B cell (primary cell): ENCODE measurements at regions not wholly inside any gene's neighbourhood (a gene's known extent, or its start where the extent isn't known, plus 50 kb on each side); places are given as distances from the start of the nearest gene placed in this dataset.

Experiments used
- ATAC-seq: fragments of 200-7000 bp; cut with Tn5 transposase; one replicate; pipeline ENCODE4 v1.10.0; 2021; ENCODE audit warnings: low read depth, mild to moderate bottlenecking, moderate number of reproducible peaks, moderate library complexity
- CTCF ChIA-PET: fragments of 350-600 bp; sonication (Branson Sonifier 250); formaldehyde crosslinking; loops from one replicate; lab custom pipeline; 2021; ENCODE audit warnings: antibody characterized with exemption, inconsistent platforms; lab: Charles Lee
- POLR2A ChIA-PET: fragments of 350-600 bp; sonication (Branson Sonifier 250); formaldehyde crosslinking; loops from one replicate; lab custom pipeline; 2021; ENCODE audit warnings: antibody characterized with exemption; lab: Charles Lee
- DNase-seq: peaks from one replicate; pipeline ENCODE4 v3.0.0; 2013
- H2AFZ ChIP-seq: 2 replicates; pipeline ENCODE4 v1.6.1; 2012; ENCODE audit warnings: mild to moderate bottlenecking, low read depth, low read length; ENCODE audit not compliant: insufficient read depth, poor library complexity, severe bottlenecking
- H3K27ac ChIP-seq, 2 donors: 1 replicate in 1 of 2; 2 replicates in 1 of 2; pipeline ENCODE4 v1.5.1; 2012 to 2013; ENCODE audit warnings: low read length in 2 of 2, mild to moderate bottlenecking in 2 of 2, moderate library complexity in 1 of 2
- H3K27me3 ChIP-seq, 4 experiments: fragments of 200-600 bp in 1 of 4; sonication (generic) in 1 of 4; replicated peaks in 1 of 4; 1 replicate in 2 of 4; 2 replicates in 2 of 4; pipeline versions ENCODE4 v1.6.1 to v1.7.0; 2013 to 2016; ENCODE audit warnings: low read length in 3 of 4, mild to moderate bottlenecking in 2 of 4, mixed read lengths in 1 of 4, moderate library complexity in 1 of 4; ENCODE audit not compliant: insufficient read depth in 4 of 4, control insufficient read depth in 3 of 4; ENCODE audit errors: control extremely low read depth in 1 of 4
- H3K36me3 ChIP-seq, 2 experiments: replicated peaks in 1 of 2; 1 replicate in 1 of 2; 2 replicates in 1 of 2; pipeline versions ENCODE4 v1.6.1 to v1.7.1; 2013; ENCODE audit warnings: low read length in 1 of 2; ENCODE audit not compliant: insufficient read depth in 2 of 2, control insufficient read depth in 1 of 2; ENCODE audit errors: control extremely low read depth in 1 of 2, extremely low read depth in 1 of 2
- H3K4me1 ChIP-seq, 2 donors: fragments of 200-600 bp in 1 of 2; sonication (generic) in 1 of 2; 1 replicate in 1 of 2; 2 replicates in 1 of 2; pipeline versions ENCODE4 v1.5.1 to v1.6.1; 2013 to 2017; ENCODE audit warnings: low read length in 2 of 2; ENCODE audit not compliant: control insufficient read depth in 2 of 2, insufficient read depth in 2 of 2
- H3K4me2 ChIP-seq: replicated peaks from 2 replicates; pipeline ENCODE3; 2012; ENCODE audit warnings: mild to moderate bottlenecking, low read depth, low read length; ENCODE audit not compliant: poor library complexity, severe bottlenecking
- H3K4me3 ChIP-seq, 5 experiments: fragments of 200-600 bp in 1 of 5; sonication (generic) in 1 of 5; 1 replicate in 3 of 5; 2 replicates in 2 of 5; pipeline versions ENCODE4 v1.5.1 to v1.7.0; 2011 to 2016; ENCODE audit warnings: low read length in 4 of 5, mild to moderate bottlenecking in 4 of 5, low read depth in 2 of 5, control low read depth in 1 of 5, moderate library complexity in 1 of 5; ENCODE audit not compliant: insufficient read depth in 1 of 5; ENCODE audit errors: control extremely low read depth in 1 of 5, extremely low read depth in 1 of 5
- H3K79me2 ChIP-seq: fragments of 200-600 bp; sonication (generic); one replicate; pipeline ENCODE4 v1.6.0; 2016; ENCODE audit warnings: low read length; ENCODE audit not compliant: control insufficient read depth, insufficient read depth
- H3K9ac ChIP-seq: fragments of 200-600 bp; sonication (generic); 2 replicates; pipeline ENCODE4 v1.6.1; 2017; ENCODE audit warnings: mild to moderate bottlenecking, low read length, moderate library complexity
- H3K9me3 ChIP-seq, 3 donors: one replicate each; pipeline versions ENCODE4 v1.6.1 to v1.7.1; 2013; ENCODE audit warnings: low read length in 2 of 3; ENCODE audit not compliant: control insufficient read depth in 2 of 3, insufficient read depth in 1 of 3; ENCODE audit errors: control extremely low read depth in 1 of 3
- H4K20me1 ChIP-seq: 2 replicates; pipeline ENCODE4 v1.6.0; 2012; ENCODE audit warnings: mild to moderate bottlenecking, low read length; ENCODE audit not compliant: insufficient read depth, control insufficient read depth, poor library complexity, severe bottlenecking
- H3K27ac Mint-ChIP-seq: one replicate; pipeline ENCODE4 v1.8.0; 2021; ENCODE audit warnings: mixed read lengths
- H3K27me3 Mint-ChIP-seq: one replicate; pipeline ENCODE4 v1.8.0; 2021; ENCODE audit warnings: mixed read lengths
- H3K4me1 Mint-ChIP-seq: one replicate; pipeline ENCODE4 v1.8.0; 2021; ENCODE audit warnings: mixed read lengths
- H3K4me3 Mint-ChIP-seq: one replicate; pipeline ENCODE4 v1.8.0; 2021; ENCODE audit warnings: mixed read lengths
- H3K9me3 Mint-ChIP-seq: one replicate; pipeline ENCODE4 v1.8.0; 2022; ENCODE audit warnings: mixed read lengths; ENCODE audit not compliant: insufficient read depth
- EZH2 ChIP-seq: IDR thresholded peaks from 2 replicates; pipeline ENCODE4 v1.6.1; 2012; ENCODE audit warnings: borderline replicate concordance, low read depth, mild to moderate bottlenecking, moderate library complexity, low read length; ENCODE audit not compliant: insufficient read depth, poor library complexity, severe bottlenecking
- WGBS: methylation state at CpG from one replicate; pipeline ENCODE4 v1.1.5; 2013; ENCODE audit warnings: missing lambda C conversion rate; ENCODE audit not compliant: insufficient coverage; 5-methylcytosine and 5-hydroxymethylcytosine counted together
- intact Hi-C: fragments of 100-400 bp; cut with micrococcal nuclease; formaldehyde crosslinking; loops from one replicate; pipeline ENCODE4 v1.10.0; 2022
- TF ChIP-seq, protein P1 (sequence below): fragments of 200-600 bp; IDR thresholded peaks from one replicate; pipeline ENCODE4 v1.8.0; 2022; ENCODE audit warnings: antibody characterized with exemption, mild to moderate bottlenecking

DNA sequence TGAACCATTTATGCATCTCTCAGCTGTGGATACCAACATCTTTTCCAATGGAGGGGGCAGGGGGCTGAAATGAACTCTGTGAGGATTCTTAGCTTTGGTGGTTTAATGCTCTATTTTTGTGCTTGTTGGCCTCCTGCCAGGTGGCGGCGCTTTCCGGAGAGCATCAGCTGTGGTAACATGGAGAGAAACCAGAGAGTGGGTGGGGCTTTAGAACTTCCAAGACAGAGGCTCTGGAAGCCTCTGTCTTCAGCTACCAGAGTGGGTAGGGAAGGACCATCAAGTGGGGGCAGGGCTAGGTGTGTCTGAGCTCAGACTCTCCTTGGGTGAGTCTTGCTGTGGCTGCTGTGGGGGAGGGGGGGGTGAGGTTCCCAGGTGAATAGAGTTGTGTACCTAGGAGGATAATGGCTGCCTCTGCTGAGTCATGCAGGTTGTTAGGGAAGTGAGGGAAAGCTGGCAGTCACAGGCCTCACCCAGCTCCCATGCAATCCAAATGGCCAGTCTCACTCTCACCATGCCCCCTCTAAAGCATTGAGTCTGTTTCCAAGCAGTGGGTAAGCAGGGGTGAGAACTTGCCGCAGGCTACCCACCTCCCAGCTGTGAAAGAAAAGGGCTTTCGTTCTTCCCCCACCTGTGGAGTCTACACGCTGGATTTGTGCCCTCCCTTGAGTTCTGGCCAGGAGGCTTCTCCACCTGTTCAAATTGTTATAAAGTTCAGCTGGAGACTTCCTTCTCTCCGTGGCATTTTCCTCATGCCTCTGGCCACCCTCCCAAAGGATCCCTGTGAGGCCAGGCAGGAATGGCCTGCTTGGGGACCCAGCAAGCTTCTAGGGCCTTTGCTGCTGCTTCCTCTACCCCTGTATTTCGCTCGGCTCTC is 527.0 kb downstream of the NEBL start:
- H3K4me1 ChIP-seq, result no peaks in the 10 kb centered on the region
- no peaks in the 10 kb centered on the region for H3K79me2 ChIP-seq
- no peaks in the 10 kb centered on the region for H3K36me3 ChIP-seq
- no peak overlapping the region for H2AFZ ChIP-seq
- intact Hi-C loops, result no loop called here
- WGBS, result 90% methylated on average over 8 of the region's 9 CpGs
- no peak overlapping the region for H3K4me3 ChIP-seq
- TF ChIP-seq, protein P1, sequence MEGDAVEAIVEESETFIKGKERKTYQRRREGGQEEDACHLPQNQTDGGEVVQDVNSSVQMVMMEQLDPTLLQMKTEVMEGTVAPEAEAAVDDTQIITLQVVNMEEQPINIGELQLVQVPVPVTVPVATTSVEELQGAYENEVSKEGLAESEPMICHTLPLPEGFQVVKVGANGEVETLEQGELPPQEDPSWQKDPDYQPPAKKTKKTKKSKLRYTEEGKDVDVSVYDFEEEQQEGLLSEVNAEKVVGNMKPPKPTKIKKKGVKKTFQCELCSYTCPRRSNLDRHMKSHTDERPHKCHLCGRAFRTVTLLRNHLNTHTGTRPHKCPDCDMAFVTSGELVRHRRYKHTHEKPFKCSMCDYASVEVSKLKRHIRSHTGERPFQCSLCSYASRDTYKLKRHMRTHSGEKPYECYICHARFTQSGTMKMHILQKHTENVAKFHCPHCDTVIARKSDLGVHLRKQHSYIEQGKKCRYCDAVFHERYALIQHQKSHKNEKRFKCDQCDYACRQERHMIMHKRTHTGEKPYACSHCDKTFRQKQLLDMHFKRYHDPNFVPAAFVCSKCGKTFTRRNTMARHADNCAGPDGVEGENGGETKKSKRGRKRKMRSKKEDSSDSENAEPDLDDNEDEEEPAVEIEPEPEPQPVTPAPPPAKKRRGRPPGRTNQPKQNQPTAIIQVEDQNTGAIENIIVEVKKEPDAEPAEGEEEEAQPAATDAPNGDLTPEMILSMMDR, result no peak
- TF ChIP-seq EZH2, result no peak
- ChIA-PET POLR2A (no interaction called here), CTCF (no interaction called here)
- Mint-ChIP-seq H3K4me1 (no peaks in the 10 kb centered on the region), H3K27me3 (no peaks in the 10 kb centered on the region), H3K27ac (no peak overlapping the region), H3K9me3 (peaks cover 11% of the 10 kb centered on the region), H3K4me3 (no peak overlapping the region)
- no peak overlapping the region for H3K9ac ChIP-seq
- H4K20me1 ChIP-seq, result no peaks in the 10 kb centered on the region
- no peak overlapping the region for H3K27ac ChIP-seq
- H3K4me2 ChIP-seq, result no peak overlapping the region
- peaks cover 0 to 10% (median 0%) of the 10 kb centered on the region in 3 donors for H3K9me3 ChIP-seq
- DNase-seq, result no peak
- ATAC-seq, result no peak
- H3K27me3 ChIP-seq, result no peaks in the 10 kb centered on the region

DNA sequence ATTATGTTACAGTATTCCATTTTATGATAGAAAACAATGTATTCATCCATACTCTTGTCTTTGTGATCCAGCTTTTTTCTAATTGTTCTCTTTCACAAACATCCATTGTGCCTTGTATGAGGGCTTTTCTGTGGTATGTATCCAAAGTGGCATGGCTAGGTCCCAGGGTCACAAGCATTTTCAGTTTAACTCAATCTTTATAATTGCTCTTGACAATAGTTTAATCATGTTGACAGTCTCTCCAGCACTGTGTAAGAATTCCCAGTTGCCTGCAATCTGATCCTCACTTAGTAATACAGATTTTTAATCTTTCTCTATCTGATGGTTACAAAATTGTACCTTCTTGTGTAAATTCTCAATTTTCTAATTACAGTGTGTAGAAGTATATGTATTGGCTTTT is 533.4 kb downstream of the NEBL start:
- H3K9me3 Mint-ChIP-seq, result peaks cover 10% of the 10 kb centered on the region
- TF ChIP-seq EZH2, result no peak
- TF ChIP-seq, protein P1, result no peak
- Histone ChIP-seq H3K79me2 (no peaks in the 10 kb centered on the region), H3K27me3 (no peaks in the 10 kb centered on the region), H4K20me1 (no peaks in the 10 kb centered on the region), H3K4me3 (no peak overlapping the region), H3K4me1 (no peaks in the 10 kb centered on the region), H3K9me3 (peaks cover 0 to 2% (median 0%) of the 10 kb centered on the region in 3 donors), H2AFZ (no peak overlapping the region), H3K4me2 (no peak overlapping the region), H3K36me3 (no peaks in the 10 kb centered on the region), H3K27ac (no peak overlapping the region), H3K9ac (no peak overlapping the region)
- intact Hi-C loops, result no loop called here
- ATAC-seq (no peak), DNase-seq (no peak)
- ChIA-PET POLR2A (no interaction called here), CTCF (no interaction called here)
- H3K27ac Mint-ChIP-seq, result no peak overlapping the region
- no peak overlapping the region for H3K4me3 Mint-ChIP-seq
- no peaks in the 10 kb centered on the region for H3K4me1 Mint-ChIP-seq
- no peaks in the 10 kb centered on the region for H3K27me3 Mint-ChIP-seq
